GM18858 (cell line): ENCODE measurements at regions not wholly inside any gene's neighbourhood (a gene's known extent, or its start where the extent isn't known, plus 50 kb on each side); places are given as distances from the start of the nearest gene placed in this dataset.

Source experiments
- ATAC-seq: cut with Tn5 transposase; IDR thresholded peaks from one replicate; pipeline ENCODE4 v1.9.1; 2021; ENCODE audit not compliant: unreplicated experiment

DNA sequence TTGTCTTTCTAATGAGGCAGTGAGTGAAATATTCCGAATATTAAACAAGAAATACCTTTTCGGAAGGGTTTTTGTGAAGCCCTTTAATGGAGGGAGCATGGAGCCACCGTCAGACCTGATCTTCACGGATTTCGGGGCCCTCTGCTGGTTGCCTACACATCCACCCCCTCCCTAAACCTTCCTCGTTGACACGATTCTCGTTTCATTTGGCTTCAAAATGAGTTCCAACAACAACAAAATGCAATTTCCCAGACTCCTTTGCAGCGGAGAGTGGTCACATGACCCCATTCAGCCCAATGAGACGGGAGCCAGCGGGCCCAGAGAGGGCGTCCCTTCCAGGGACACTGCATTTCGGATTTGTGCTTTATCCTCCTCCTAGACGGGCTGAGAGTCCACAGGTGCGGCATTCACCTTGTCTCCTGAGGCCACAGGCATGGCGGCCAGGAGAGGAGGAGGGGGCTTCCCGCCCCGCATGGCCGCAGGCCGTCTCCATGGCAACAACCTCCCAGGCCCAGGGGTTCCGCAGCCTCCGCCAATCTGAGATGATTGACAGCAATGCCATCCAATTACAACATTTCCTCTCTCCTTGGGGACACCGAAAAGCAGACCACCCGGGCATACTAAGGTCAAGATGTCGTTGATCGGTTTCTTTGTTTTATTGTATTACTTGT, 259.8 kb downstream of the C16orf95 start:
- no peak for ATAC-seq

GRCh38 chr16:87057951-87058560, 259.1 kb downstream of the C16orf95 start:
- ATAC-seq, result no peak

GRCh38 chr16:87058728-87059250, 258.4 kb downstream of the C16orf95 start:
- no peak for ATAC-seq

GRCh38 chr16:87060034-87060986, 256.9 kb downstream of the C16orf95 start:
- ATAC-seq, result no peak

- no peak for ATAC-seq
These were observed 255.8 kb downstream of the C16orf95 start for GRCh38 chr16:87061243-87061920.

- no peak for ATAC-seq
These were observed 254.4 kb downstream of the C16orf95 start for GRCh38 chr16:87062569-87063442.

DNA sequence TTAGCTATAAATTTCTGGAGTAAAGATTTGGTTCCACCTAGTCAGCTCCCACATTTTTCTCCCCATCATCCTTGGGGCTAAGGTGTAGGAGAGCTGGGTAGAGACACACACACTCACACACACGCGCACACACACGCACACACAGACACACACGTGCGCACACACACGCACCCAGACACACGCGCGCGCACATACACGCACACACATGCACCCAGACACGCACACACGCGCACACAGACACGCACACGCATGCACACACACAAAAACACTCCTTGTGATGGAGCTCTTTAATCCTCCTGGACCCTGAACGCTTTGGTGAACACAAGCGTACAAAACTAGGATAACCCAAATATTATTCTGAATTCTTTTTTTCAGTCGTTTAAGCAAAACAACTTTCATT, 253.6 kb downstream of the C16orf95 start:
- no peak for ATAC-seq

DNA sequence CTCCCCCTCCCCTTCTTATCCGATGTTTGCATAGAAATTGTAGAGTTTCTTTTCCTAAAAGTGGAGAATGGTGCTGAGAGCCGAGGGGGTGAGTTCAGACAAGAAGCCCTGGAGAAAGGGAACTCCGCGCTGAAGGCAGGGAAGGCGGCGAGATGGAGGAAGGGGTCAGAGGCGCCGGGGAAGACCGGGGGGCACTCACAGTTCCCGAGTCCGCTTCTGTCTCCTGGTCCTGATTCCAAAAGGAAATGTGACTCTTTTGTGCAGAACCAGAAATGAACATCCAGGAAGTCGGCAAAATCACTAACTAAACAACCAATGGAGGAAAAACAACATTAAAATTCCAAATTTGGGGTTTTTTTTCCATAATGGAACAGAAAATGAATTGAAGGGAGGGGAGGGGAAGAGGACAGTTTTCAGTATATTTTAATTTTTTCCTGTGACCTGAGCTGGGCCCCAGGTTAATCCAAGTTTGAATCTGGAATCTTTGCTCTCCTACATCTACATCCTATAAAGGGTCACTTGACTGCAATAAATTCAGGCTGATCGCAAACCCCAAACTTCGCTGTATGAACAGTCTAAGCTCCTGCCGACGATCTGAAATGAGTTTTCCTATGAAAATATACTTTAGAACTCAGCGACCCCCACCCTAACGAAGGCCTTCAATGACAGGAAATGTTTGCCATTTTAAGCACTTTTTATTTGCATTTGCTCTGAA, 252.3 kb downstream of the C16orf95 start:
- ATAC-seq, result no peak

GRCh38 chr16:87065446-87066132, 251.6 kb downstream of the C16orf95 start:
- ATAC-seq, result no peak

- ATAC-seq, result no peak
These were observed 250.8 kb downstream of the C16orf95 start for GRCh38 chr16:87066133-87067002.

DNA sequence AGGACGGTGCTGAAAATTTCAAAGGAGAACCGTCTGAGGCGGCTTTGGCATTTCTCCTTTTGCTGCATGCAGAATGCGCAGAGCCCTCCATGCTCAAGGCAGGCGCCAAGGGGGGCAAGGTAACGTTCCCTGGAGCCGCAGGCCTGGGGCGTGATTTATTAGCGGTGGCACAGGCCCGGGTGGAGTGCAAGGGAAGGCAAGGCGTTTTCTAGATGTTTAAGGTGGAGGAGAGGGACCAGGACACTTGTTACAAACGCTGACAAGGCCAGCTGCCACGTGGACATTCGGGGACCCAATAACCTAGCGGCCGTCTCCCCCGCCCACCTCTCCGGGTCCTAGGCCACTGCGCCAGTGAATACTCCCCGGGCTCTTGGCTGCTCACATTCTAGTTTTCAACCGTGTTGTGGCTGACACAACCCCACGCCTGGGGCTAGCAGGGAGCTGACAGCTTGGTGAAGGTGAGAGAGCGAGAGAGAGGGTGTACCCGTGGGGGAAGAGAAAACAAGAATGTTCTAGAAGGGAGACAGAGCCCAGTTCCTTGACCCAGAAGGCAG, 250.1 kb downstream of the C16orf95 start:
- ATAC-seq, result no peak

GRCh38 chr16:87067836-87068761, 249.1 kb downstream of the C16orf95 start:
- no peak for ATAC-seq

- no peak for ATAC-seq
These were observed 248.4 kb downstream of the C16orf95 start for GRCh38 chr16:87068762-87069150.

DNA sequence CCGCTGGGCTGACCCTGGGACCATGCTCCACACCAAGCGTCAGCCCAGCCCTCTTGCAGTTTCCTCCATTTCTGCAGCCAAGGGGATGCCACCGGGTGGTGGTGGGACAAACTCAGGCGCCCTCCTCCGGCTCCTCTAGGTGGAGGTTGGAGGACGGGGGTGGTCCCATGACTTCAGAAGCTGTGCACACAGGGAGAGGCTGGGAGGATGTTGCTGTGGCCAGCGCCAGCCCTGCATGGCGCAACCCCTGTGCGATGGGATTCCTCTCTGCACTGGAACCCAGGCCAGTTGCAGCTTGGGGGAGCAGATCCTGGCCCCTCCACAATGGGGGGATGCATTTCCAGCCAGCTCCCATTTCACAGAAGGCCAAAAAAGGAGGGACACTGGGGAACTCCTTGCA, 246.5 kb downstream of the C16orf95 start:
- no peak for ATAC-seq

DNA sequence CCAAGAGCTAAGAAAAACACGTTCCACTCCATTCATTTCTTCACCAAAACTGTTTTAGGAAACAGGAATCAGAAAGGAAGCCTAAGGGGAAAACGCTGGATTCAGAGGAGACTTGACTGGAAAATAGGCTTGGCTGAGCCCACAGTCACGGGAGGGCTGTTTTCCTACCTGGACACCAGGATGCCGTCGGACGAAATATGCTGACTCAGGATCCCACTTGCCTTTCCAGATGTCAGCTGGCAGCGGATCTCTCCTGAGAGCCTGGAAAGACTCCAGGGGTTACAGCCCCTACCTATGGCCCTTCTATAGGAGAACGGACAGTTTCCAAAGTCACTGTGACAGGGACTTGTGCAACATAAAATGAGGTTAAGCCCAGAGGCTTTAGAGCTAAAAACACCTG, 245.1 kb downstream of the C16orf95 start:
- ATAC-seq, result no peak

GRCh38 chr16:87074641-87075318, 242.4 kb downstream of the C16orf95 start:
- peak; percentile 57 for ATAC-seq
